HFF-Myc (cell line): ENCODE measurements at regions not wholly inside any gene's neighbourhood (a gene's known extent, or its start where the extent isn't known, plus 50 kb on each side); places are given as distances from the start of the nearest gene placed in this dataset.

Source experiments
- DNase-seq: peaks from one replicate; pipeline ENCODE4 v3.0.0-alpha.2; 2011; ENCODE audit warnings: low read depth; ENCODE audit errors: extremely low read depth
- H3K4me3 ChIP-seq: replicated peaks from 2 replicates; pipeline ENCODE4 v1.5.1; 2011; ENCODE audit warnings: low read depth, mild to moderate bottlenecking, control low read depth, low read length
- TF ChIP-seq, protein P1 (sequence below): IDR thresholded peaks from 2 replicates; pipeline ENCODE4 v1.5.1; 2012; ENCODE audit warnings: mild to moderate bottlenecking, low read depth, low read length, control low read depth; ENCODE audit errors: missing control alignments

DNA sequence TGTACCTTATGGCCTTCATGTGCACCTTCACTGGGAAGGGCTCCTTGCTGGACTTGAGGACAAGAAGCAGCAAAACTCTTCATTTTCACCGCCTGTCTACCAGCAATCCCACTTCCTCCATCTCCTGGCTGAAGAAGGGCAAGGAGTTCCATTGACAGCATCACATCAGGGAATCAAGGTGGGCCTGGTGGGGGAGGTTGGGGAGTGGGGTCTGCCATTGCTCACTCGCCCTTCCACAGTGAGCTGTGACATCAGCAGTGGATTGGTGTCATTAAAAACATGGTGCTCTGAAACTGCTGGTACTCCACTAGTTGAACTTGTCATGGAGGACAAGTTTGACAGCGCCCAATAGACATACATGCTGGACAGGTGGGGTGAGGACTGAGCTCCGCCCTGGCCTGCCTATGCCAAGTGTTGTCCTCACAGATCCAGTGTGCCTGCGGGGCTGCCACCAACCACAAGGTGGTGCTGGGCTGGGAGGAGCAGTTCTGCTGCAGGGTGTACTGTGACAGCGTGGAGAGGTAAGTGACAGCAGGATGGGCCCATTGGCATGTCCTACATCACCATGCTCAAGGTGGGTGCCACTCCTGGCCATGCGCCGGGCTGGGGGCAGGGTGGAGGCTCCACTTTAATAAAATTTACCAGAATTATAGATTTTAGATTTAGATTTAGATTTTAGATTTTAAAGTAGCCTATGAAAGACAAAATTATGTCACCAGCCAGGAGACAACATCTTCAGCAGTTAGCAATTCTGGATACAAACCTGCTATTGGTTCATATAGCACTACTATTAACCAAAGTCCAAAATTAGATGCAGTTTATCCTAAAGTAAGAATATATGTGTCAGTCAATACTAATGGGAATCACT, 1729.1 kb downstream of the TP53TG3F start:
- TF ChIP-seq, protein P1, sequence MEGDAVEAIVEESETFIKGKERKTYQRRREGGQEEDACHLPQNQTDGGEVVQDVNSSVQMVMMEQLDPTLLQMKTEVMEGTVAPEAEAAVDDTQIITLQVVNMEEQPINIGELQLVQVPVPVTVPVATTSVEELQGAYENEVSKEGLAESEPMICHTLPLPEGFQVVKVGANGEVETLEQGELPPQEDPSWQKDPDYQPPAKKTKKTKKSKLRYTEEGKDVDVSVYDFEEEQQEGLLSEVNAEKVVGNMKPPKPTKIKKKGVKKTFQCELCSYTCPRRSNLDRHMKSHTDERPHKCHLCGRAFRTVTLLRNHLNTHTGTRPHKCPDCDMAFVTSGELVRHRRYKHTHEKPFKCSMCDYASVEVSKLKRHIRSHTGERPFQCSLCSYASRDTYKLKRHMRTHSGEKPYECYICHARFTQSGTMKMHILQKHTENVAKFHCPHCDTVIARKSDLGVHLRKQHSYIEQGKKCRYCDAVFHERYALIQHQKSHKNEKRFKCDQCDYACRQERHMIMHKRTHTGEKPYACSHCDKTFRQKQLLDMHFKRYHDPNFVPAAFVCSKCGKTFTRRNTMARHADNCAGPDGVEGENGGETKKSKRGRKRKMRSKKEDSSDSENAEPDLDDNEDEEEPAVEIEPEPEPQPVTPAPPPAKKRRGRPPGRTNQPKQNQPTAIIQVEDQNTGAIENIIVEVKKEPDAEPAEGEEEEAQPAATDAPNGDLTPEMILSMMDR = no peak
- DNase-seq = no peak
- H3K4me3 ChIP-seq = no peak overlapping the region

DNA sequence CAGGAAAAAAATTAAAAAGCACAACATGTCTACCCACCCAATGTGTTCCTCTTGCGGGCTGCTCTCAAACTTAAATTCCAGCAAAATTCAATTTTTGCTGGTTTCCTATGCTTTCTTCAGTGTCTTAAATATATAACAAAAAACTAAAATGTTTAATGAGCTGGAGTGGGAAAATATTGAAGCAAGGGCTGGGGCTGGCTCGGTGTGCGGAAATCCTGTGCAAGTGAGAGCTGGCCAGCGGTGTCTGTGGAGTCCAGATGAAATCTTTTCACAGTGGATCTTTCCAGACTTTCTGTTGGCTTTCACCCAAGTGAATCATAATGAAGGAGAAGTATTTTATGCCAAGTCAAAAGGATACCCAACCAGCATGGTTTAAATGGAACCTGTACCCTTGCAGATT, 1733.6 kb downstream of the TP53TG3F start:
- no peak overlapping the region for H3K4me3 ChIP-seq
- TF ChIP-seq, protein P1 = no peak
- no peak for DNase-seq

DNA sequence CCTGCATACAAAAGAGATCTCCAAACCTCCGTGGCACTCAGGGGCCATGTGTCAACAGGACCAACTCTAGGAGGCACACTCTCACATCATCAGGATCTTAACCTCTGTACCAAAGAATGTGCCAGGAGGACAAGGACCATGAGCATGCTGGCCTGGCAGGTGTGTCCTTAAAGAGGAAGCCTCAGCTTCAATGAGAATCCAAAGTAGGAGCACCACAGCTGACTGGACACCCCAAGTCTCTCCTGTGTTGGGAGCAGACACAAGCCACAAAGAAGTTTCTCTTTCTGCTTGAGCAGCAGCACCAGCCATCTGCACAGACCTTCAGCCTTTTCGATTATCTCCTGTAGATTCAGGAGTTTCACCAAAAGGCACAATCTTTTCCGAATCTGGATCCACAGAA, 1734.5 kb downstream of the TP53TG3F start:
- DNase-seq = no peak
- H3K4me3 ChIP-seq = no peak overlapping the region
- TF ChIP-seq, protein P1 = no peak

DNA sequence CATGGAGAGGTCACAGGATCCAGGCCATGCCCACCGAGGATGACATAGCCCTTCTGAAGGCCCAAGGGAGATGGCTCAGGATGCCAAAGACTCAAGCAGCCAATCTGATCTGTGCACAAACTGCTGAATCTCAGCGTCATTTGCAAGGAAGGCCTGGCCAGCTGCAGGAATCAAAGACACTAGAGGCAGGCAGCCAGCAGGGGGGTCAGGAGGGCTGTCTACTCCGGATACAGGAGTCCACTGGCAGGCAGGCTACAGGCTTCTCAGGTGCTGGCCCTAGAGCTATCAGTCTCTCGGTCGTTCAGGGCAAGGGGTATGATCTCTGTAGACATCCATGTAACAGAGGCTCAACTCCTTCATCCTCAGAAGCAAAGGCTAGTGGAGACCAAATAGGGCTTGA, 1735.3 kb downstream of the TP53TG3F start:
- no peak overlapping the region for H3K4me3 ChIP-seq
- no peak for DNase-seq
- TF ChIP-seq, protein P1 = no peak

DNA sequence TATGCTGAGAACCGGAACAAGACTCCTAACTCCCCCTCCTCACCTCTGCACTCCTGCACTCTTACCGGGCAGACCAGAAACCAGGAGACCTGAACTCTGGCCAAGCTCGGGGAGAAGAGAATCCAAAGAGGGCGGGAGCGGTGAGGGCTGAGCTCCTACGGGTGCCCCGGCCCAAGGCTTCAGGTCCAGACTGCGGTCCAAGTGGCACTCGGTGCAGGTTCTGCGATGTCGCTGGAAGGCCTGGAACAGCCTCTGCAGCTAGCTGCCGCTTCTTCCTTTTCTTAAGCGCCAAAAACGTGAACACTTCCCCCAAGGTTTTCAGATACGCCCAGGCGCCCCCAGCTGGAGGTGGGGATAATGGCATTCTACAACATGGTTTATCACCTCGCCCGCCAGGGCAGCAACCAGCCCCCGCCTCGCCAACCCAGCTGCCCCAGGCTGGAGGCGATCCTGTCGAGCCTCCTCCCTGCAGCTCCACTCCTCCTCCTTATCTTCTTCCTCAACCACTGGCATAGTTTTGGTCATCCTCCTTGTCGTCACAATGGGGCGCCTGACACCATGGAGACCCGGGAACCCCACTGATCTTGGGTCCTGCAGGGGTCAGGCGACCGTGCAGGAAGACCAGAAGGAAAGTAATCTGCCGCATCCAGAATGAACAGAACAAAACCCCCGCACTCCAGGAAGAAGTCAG, 1735.9 kb downstream of the TP53TG3F start:
- H3K4me3 ChIP-seq = no peak overlapping the region
- DNase-seq = no peak
- TF ChIP-seq, protein P1 = no peak

DNA sequence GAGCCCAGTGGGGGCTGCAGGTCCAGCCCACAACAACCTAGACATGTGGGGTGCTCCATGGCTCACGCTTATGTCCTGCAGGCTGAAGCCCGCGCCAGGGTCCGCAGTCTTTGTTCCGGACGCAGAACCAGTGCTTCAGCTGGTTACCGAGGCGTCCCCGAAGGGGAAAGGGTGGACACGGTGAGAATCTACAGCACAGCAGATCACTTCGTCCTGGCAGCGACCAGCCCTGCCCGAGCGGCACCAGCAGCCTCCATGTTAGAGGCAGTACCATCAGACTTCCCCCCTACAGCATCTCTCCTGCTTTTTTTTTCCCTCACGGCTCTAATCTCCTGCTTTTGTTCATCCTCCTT, 1736.4 kb downstream of the TP53TG3F start:
- TF ChIP-seq, protein P1 = no peak
- no peak overlapping the region for H3K4me3 ChIP-seq
- DNase-seq = no peak

DNA sequence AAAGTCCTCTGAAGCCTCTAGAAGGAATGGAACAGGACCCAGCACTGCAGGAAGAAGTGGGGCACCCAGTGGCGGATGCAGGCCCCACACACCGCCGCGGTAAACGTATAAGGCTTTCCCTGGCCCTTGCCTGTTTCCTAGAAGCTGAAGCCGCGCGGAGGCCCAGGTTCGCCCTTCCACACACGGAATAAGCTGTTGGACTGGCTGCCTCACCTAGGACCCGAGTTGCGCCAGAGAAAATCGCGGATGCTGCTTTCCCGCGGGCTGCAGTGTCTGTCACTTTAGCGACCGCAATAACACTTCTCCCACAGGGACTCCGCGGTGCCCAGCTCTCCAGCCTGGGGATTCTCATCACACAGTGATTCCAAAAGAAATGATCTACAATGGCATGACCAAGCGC, 1736.9 kb downstream of the TP53TG3F start:
- H3K4me3 ChIP-seq = no peak overlapping the region
- TF ChIP-seq, protein P1 = no peak
- DNase-seq = no peak
